Neural cell (in vitro differentiated cells): ENCODE measurements at regions not wholly inside any gene's neighbourhood (a gene's known extent, or its start where the extent isn't known, plus 50 kb on each side); places are given as distances from the start of the nearest gene placed in this dataset.

Experiments used
- H2AFZ ChIP-seq: fragments of 200-600, 300-800 bp; sonication (generic), shearing (Covaris generic); 2 replicates; pipeline ENCODE4 v1.6.0; 2014; ENCODE audit warnings: low read depth, mild to moderate bottlenecking, antibody characterized with exemption, low read length, moderate library complexity
- H3F3A ChIP-seq: fragments of 200-600 bp; shearing (Covaris generic); 2 replicates; pipeline ENCODE4 v1.6.1; 2016; ENCODE audit warnings: mild to moderate bottlenecking, moderate library complexity, mixed read lengths, antibody characterized with exemption, low read length; ENCODE audit not compliant: insufficient read depth, poor library complexity, severe bottlenecking
- H3K27ac ChIP-seq: fragments of 200-600, 300-800 bp; sonication (generic), shearing (Covaris generic); 2 replicates; pipeline ENCODE4 v1.5.1; 2014; ENCODE audit warnings: mild to moderate bottlenecking, low read length, moderate library complexity
- H3K27me3 ChIP-seq: fragments of 300-800, 200-600 bp; sonication (generic), shearing (Covaris generic); 2 replicates; pipeline ENCODE4 v1.6.0; 2014; ENCODE audit warnings: mild to moderate bottlenecking, low read depth, low read length, moderate library complexity; ENCODE audit not compliant: insufficient read depth
- H3K36me3 ChIP-seq: fragments of 300-800, 200-600 bp; sonication (generic), shearing (Covaris generic); 2 replicates; pipeline ENCODE4 v1.5.1; 2014; ENCODE audit warnings: mild to moderate bottlenecking, antibody characterized with exemption, low read length, moderate library complexity; ENCODE audit not compliant: insufficient read depth
- H3K4me2 ChIP-seq: fragments of 300-800, 200-600 bp; sonication (generic), shearing (Covaris generic); 2 replicates; pipeline ENCODE4 v1.6.0; 2014; ENCODE audit warnings: mild to moderate bottlenecking, low read length
- H3K4me3 ChIP-seq: fragments of 300-800, 200-600 bp; sonication (generic), shearing (Covaris generic); 2 replicates; pipeline ENCODE4 v1.5.1; 2014; ENCODE audit warnings: mild to moderate bottlenecking, low read length, moderate library complexity
- H3K79me2 ChIP-seq: fragments of 200-600 bp; shearing (Covaris generic); replicated peaks from 2 replicates; pipeline ENCODE4 v1.6.0; 2014; ENCODE audit warnings: mild to moderate bottlenecking, low read length, moderate library complexity; ENCODE audit not compliant: insufficient read depth
- H3K9ac ChIP-seq: fragments of 300-800, 200-600 bp; sonication (generic), shearing (Covaris generic); 2 replicates; pipeline ENCODE4 v1.6.1; 2016; ENCODE audit warnings: mild to moderate bottlenecking, low read length, mixed read lengths
- H3K9me2 ChIP-seq: fragments of 200-600 bp; shearing (Covaris generic); 2 replicates; pipeline ENCODE4 v1.6.1; 2016; ENCODE audit warnings: mild to moderate bottlenecking, low read length, mixed read lengths; ENCODE audit not compliant: insufficient read depth
- H3K9me3 ChIP-seq: fragments of 200-600, 300-800 bp; sonication (generic), shearing (Covaris generic); 2 replicates; pipeline ENCODE4 v1.6.1; 2016; ENCODE audit warnings: mild to moderate bottlenecking, mixed run types, low read length, moderate library complexity, mixed read lengths
- H4K20me1 ChIP-seq: fragments of 200-600 bp; shearing (Covaris generic); 2 replicates; pipeline ENCODE4 v1.6.1; 2016; ENCODE audit warnings: mild to moderate bottlenecking, mixed run types; ENCODE audit not compliant: insufficient read depth
- EP300 ChIP-seq: fragments of 450-650 bp; conservative IDR thresholded peaks from 2 replicates; pipeline ENCODE4 v1.6.1; 2014; ENCODE audit warnings: antibody characterized with exemption, mild to moderate bottlenecking, moderate library complexity; ENCODE audit not compliant: poor library complexity, severe bottlenecking
- EZH2 ChIP-seq: fragments of 200-600, 300-800 bp; shearing (Covaris generic), sonication (generic); IDR thresholded peaks from 2 replicates; pipeline ENCODE4 v1.6.1; 2014; ENCODE audit warnings: antibody characterized with exemption, low read length, borderline replicate concordance, mild to moderate bottlenecking; ENCODE audit not compliant: insufficient read depth, poor library complexity, severe bottlenecking
- MXI1 ChIP-seq: fragments of 450-650 bp; conservative IDR thresholded peaks from 2 replicates; pipeline ENCODE4 v1.6.1; 2014; ENCODE audit warnings: antibody characterized with exemption, mild to moderate bottlenecking; ENCODE audit not compliant: poor library complexity, severe bottlenecking
- POLR2AphosphoS5 ChIP-seq: IDR thresholded peaks from 2 replicates; pipeline ENCODE4 v1.6.1; 2012
- RAD21 ChIP-seq: fragments of 450-650 bp; conservative IDR thresholded peaks from 2 replicates; pipeline ENCODE4 v1.6.1; 2014; ENCODE audit warnings: antibody characterized with exemption, mild to moderate bottlenecking, moderate library complexity
- SMC3 ChIP-seq: fragments of 450-650 bp; conservative IDR thresholded peaks from 2 replicates; pipeline ENCODE4 v1.6.1; 2014; ENCODE audit warnings: antibody characterized with exemption, mild to moderate bottlenecking, moderate library complexity; ENCODE audit not compliant: poor library complexity
- TAF1 ChIP-seq: IDR thresholded peaks from 2 replicates; pipeline ENCODE4 v1.6.1; 2012; ENCODE audit warnings: low read depth
- TF ChIP-seq, protein P1 (sequence below): IDR thresholded peaks from 2 replicates; pipeline ENCODE4 v1.6.1; 2012; ENCODE audit warnings: borderline replicate concordance
- TF ChIP-seq, protein P2 (sequence below): fragments of 450-650 bp; IDR thresholded peaks from 2 replicates; pipeline ENCODE4 v1.5.1; 2014; ENCODE audit warnings: antibody characterized with exemption, mild to moderate bottlenecking, moderate library complexity; ENCODE audit not compliant: poor library complexity, severe bottlenecking

GRCh38 chr5:178796165-178796945 is 63.4 kb upstream of the ZNF354B start:
- Histone ChIP-seq H4K20me1 (no peaks in the 10 kb centered on the region), H2AFZ (no peak overlapping the region), H3F3A (no peaks in the 10 kb centered on the region), H3K79me2 (no peaks in the 10 kb centered on the region), H3K27me3 (no peaks in the 10 kb centered on the region), H3K9me3 (no peaks in the 10 kb centered on the region), H3K9ac (no peak overlapping the region), H3K4me3 (no peak overlapping the region), H3K9me2 (no peaks in the 10 kb centered on the region), H3K4me2 (no peak overlapping the region), H3K27ac (no peak overlapping the region), H3K36me3 (no peaks in the 10 kb centered on the region)
- TF ChIP-seq POLR2AphosphoS5 (no peak), SMC3 (no peak), RAD21 (no peak)
- TF ChIP-seq, protein P1, sequence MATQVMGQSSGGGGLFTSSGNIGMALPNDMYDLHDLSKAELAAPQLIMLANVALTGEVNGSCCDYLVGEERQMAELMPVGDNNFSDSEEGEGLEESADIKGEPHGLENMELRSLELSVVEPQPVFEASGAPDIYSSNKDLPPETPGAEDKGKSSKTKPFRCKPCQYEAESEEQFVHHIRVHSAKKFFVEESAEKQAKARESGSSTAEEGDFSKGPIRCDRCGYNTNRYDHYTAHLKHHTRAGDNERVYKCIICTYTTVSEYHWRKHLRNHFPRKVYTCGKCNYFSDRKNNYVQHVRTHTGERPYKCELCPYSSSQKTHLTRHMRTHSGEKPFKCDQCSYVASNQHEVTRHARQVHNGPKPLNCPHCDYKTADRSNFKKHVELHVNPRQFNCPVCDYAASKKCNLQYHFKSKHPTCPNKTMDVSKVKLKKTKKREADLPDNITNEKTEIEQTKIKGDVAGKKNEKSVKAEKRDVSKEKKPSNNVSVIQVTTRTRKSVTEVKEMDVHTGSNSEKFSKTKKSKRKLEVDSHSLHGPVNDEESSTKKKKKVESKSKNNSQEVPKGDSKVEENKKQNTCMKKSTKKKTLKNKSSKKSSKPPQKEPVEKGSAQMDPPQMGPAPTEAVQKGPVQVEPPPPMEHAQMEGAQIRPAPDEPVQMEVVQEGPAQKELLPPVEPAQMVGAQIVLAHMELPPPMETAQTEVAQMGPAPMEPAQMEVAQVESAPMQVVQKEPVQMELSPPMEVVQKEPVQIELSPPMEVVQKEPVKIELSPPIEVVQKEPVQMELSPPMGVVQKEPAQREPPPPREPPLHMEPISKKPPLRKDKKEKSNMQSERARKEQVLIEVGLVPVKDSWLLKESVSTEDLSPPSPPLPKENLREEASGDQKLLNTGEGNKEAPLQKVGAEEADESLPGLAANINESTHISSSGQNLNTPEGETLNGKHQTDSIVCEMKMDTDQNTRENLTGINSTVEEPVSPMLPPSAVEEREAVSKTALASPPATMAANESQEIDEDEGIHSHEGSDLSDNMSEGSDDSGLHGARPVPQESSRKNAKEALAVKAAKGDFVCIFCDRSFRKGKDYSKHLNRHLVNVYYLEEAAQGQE = no peak

DNA sequence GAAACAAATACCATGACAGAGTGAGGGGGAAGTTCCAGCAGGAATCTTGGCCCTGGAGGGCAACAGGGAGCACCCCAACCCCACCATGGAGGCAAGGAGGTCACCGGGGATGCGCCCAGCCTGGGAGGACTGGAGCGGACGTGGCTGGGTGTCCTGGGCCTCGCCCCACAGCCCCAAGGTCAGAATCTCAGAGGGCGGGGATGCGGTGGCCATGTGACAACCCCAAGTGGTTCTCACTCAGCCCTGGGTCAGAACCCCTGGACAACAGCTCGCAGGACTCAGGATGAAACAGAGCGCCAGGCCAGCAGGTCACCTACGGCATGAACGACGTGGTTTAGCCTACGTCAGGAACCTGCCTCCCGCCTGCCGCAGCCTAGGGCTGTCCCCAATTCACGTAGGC is 64.0 kb upstream of the ZNF354A start:
- H3K27ac ChIP-seq = no peak overlapping the region
- no peak overlapping the region for H2AFZ ChIP-seq
- H3K36me3 ChIP-seq = no peaks in the 10 kb centered on the region
- no peaks in the 10 kb centered on the region for H4K20me1 ChIP-seq
- H3K4me3 ChIP-seq = no peak overlapping the region
- no peak overlapping the region for H3K9ac ChIP-seq
- H3F3A ChIP-seq = no peaks in the 10 kb centered on the region
- TF ChIP-seq EP300 (no peak), EZH2 (no peak), TAF1 (no peak), POLR2AphosphoS5 (no peak), SMC3 (no peak), MXI1 (no peak), RAD21 (no peak)
- TF ChIP-seq, protein P2, sequence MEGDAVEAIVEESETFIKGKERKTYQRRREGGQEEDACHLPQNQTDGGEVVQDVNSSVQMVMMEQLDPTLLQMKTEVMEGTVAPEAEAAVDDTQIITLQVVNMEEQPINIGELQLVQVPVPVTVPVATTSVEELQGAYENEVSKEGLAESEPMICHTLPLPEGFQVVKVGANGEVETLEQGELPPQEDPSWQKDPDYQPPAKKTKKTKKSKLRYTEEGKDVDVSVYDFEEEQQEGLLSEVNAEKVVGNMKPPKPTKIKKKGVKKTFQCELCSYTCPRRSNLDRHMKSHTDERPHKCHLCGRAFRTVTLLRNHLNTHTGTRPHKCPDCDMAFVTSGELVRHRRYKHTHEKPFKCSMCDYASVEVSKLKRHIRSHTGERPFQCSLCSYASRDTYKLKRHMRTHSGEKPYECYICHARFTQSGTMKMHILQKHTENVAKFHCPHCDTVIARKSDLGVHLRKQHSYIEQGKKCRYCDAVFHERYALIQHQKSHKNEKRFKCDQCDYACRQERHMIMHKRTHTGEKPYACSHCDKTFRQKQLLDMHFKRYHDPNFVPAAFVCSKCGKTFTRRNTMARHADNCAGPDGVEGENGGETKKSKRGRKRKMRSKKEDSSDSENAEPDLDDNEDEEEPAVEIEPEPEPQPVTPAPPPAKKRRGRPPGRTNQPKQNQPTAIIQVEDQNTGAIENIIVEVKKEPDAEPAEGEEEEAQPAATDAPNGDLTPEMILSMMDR = no peak
- TF ChIP-seq, protein P1 = no peak
- no peak overlapping the region for H3K4me2 ChIP-seq
- H3K9me3 ChIP-seq = no peaks in the 10 kb centered on the region
- H3K9me2 ChIP-seq = no peaks in the 10 kb centered on the region
- H3K79me2 ChIP-seq = no peaks in the 10 kb centered on the region
- H3K27me3 ChIP-seq = no peaks in the 10 kb centered on the region
